Effector memory CD4-positive, alpha-beta T cell (primary cell): ENCODE measurements at regions not wholly inside any gene's neighbourhood (a gene's known extent, or its start where the extent isn't known, plus 50 kb on each side); places are given as distances from the start of the nearest gene placed in this dataset.

ENCODE experiments used
- DNase-seq, 3 donors: peaks; one replicate each; pipeline ENCODE4 v3.0.0-alpha.2; 2020
- H3K27ac ChIP-seq: 2 replicates; pipeline ENCODE4 v1.7.0; 2013; ENCODE audit warnings: mild to moderate bottlenecking, low read length, moderate library complexity; ENCODE audit not compliant: insufficient read depth, poor library complexity, severe bottlenecking
- H3K27me3 ChIP-seq: replicated peaks from 2 replicates; pipeline ENCODE4 v1.7.0; 2013; ENCODE audit warnings: mild to moderate bottlenecking, low read length; ENCODE audit not compliant: insufficient read depth, control insufficient read depth, poor library complexity, severe bottlenecking
- H3K36me3 ChIP-seq: 2 replicates; pipeline ENCODE4 v1.7.0; 2013; ENCODE audit warnings: mild to moderate bottlenecking, low read length, moderate library complexity; ENCODE audit not compliant: control insufficient read depth, insufficient read depth
- H3K4me1 ChIP-seq: 2 replicates; pipeline ENCODE4 v1.7.0; 2013; ENCODE audit warnings: low read length, mild to moderate bottlenecking; ENCODE audit not compliant: control insufficient read depth, insufficient read depth, poor library complexity, severe bottlenecking
- H3K4me3 ChIP-seq: 2 replicates; pipeline ENCODE4 v1.7.0; 2013; ENCODE audit warnings: low read length, low read depth, mild to moderate bottlenecking; ENCODE audit not compliant: insufficient read depth, poor library complexity, severe bottlenecking
- H3K9me3 ChIP-seq: 2 replicates; pipeline ENCODE4 v1.7.0; 2013; ENCODE audit warnings: mild to moderate bottlenecking, low read length, moderate library complexity; ENCODE audit not compliant: control insufficient read depth

GRCh38 chr11:15476371-15476917 lies 361.7 kb downstream of the INSC start:
- Histone ChIP-seq H3K27me3 (no peaks in the 10 kb centered on the region), H3K27ac (no peak overlapping the region), H3K36me3 (no peaks in the 10 kb centered on the region), H3K4me1 (no peaks in the 10 kb centered on the region), H3K9me3 (no peaks in the 10 kb centered on the region), H3K4me3 (no peak overlapping the region)
- no peak for DNase-seq

- Histone ChIP-seq H3K4me3 (no peak overlapping the region), H3K36me3 (no peaks in the 10 kb centered on the region), H3K27me3 (no peaks in the 10 kb centered on the region), H3K9me3 (no peaks in the 10 kb centered on the region), H3K27ac (no peak overlapping the region), H3K4me1 (no peaks in the 10 kb centered on the region)
- no peak for DNase-seq
These were observed 367.1 kb downstream of the INSC start for GRCh38 chr11:15481871-15482270.

- Histone ChIP-seq H3K36me3 (no peaks in the 10 kb centered on the region), H3K4me1 (no peaks in the 10 kb centered on the region), H3K4me3 (no peak overlapping the region), H3K27me3 (no peaks in the 10 kb centered on the region), H3K27ac (no peak overlapping the region), H3K9me3 (no peaks in the 10 kb centered on the region)
- no peak for DNase-seq
These were observed 368.5 kb downstream of the INSC start for GRCh38 chr11:15483205-15483604.

- Histone ChIP-seq H3K9me3 (no peaks in the 10 kb centered on the region), H3K4me1 (no peaks in the 10 kb centered on the region)
These were observed 369.7 kb downstream of the INSC start for GRCh38 chr11:15484398-15484797.

GRCh38 chr11:15485432-15485831 lies 370.7 kb downstream of the INSC start:
- no peaks in the 10 kb centered on the region for H3K9me3 ChIP-seq
- no peak for DNase-seq
- H3K4me1 ChIP-seq: no peaks in the 10 kb centered on the region
- H3K36me3 ChIP-seq: no peaks in the 10 kb centered on the region
- H3K4me3 ChIP-seq: no peak overlapping the region
- no peak overlapping the region for H3K27ac ChIP-seq
- H3K27me3 ChIP-seq: no peaks in the 10 kb centered on the region

More at GRCh38 chr11:15484398-15484797, 369.7 kb downstream of the INSC start:
- Histone ChIP-seq H3K4me3 (no peak overlapping the region), H3K27ac (no peak overlapping the region), H3K27me3 (no peaks in the 10 kb centered on the region), H3K36me3 (no peaks in the 10 kb centered on the region)
- no peak for DNase-seq

DNA sequence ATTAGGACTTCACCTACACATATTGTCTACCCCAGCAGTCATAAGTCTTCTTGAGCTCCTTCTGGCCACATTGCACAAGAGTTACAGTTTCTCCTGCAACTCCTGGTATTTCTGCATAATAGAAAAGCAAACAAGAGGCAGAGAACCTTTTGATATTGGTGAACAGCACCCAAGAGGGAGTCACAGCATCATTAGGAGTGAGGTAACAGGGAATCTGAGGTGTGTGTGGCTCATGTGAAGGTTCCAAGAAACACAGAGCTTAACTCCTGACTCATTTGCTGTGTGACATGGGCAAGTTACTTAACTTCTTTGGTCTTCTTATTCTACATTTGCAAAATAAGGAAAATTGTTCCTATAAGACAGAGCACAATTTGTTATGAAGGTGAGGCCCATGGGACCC lies 374.6 kb downstream of the INSC start:
- H3K9me3 ChIP-seq: no peaks in the 10 kb centered on the region
- DNase-seq: no peak
- no peak overlapping the region for H3K4me3 ChIP-seq
- H3K27me3 ChIP-seq: no peaks in the 10 kb centered on the region
- no peaks in the 10 kb centered on the region for H3K36me3 ChIP-seq
- H3K4me1 ChIP-seq: no peaks in the 10 kb centered on the region
- H3K27ac ChIP-seq: no peak overlapping the region

DNA sequence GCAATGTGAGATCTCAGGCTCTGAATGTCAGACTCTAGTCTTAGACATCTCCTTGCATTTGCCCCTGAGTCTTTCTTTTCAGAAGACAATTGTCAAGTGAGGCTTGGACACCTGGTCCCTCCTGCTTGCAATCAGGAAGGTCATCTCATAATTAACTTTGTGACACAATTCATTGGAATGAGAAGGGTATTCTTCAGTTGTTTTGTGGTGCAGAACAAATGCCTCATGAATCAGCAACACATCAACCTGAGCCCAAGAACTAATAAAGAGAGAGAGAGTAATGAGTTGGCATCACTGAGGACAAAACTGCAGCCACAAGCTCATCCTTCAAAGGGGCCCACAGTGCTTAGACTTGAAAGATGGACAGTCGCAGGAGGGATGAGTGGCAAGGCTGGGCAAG lies 375.8 kb downstream of the INSC start:
- Histone ChIP-seq H3K27ac (no peak overlapping the region), H3K27me3 (no peaks in the 10 kb centered on the region), H3K4me3 (no peak overlapping the region), H3K9me3 (no peaks in the 10 kb centered on the region), H3K36me3 (no peaks in the 10 kb centered on the region), H3K4me1 (no peaks in the 10 kb centered on the region)
- DNase-seq: no peak

DNA sequence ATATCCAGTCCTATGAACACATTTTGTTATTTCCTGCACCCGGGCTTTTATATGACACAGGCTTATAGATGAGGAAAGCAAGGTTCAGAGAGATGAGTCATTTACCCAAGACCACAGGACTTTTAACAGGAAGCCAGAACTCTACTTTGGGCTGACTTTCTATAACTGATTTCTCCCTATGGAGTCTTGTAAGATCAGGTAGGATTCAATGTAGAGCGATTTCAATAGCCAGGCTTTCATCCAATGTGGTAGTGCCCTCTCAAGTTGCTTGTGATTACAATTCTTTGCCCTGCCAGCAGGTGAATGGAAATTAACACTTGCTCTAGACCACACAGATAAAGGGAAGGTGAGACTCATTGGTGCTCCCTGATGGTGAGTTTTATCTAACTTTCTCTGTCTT lies 378.3 kb downstream of the INSC start:
- no peak overlapping the region for H3K4me3 ChIP-seq
- no peaks in the 10 kb centered on the region for H3K4me1 ChIP-seq
- H3K9me3 ChIP-seq: no peaks in the 10 kb centered on the region
- no peaks in the 10 kb centered on the region for H3K36me3 ChIP-seq
- no peaks in the 10 kb centered on the region for H3K27me3 ChIP-seq
- H3K27ac ChIP-seq: no peak overlapping the region
- no peak for DNase-seq

GRCh38 chr11:15493921-15494620 lies 379.3 kb downstream of the INSC start:
- H3K27ac ChIP-seq: no peak overlapping the region
- H3K9me3 ChIP-seq: no peaks in the 10 kb centered on the region
- H3K27me3 ChIP-seq: no peaks in the 10 kb centered on the region
- no peaks in the 10 kb centered on the region for H3K36me3 ChIP-seq
- DNase-seq: no peak
- no peak overlapping the region for H3K4me3 ChIP-seq
- no peaks in the 10 kb centered on the region for H3K4me1 ChIP-seq

- Histone ChIP-seq H3K4me1 (no peaks in the 10 kb centered on the region), H3K9me3 (no peaks in the 10 kb centered on the region), H3K27me3 (no peaks in the 10 kb centered on the region), H3K4me3 (no peak overlapping the region), H3K27ac (no peak overlapping the region), H3K36me3 (no peaks in the 10 kb centered on the region)
- no peak for DNase-seq
These were observed 380.0 kb downstream of the INSC start for GRCh38 chr11:15494740-15495139.
